Heart right ventricle (tissue), 16 donors: ENCODE measurements at regions not wholly inside any gene's neighbourhood (a gene's known extent, or its start where the extent isn't known, plus 50 kb on each side); places are given as distances from the start of the nearest gene placed in this dataset.

Experiments used
- ATAC-seq, 8 donors: fragments of 200-7000 bp; cut with Tn5 transposase; one replicate each; pipeline ENCODE4 v1.9.1; 2020; ENCODE audit warnings: mild to moderate bottlenecking in 8 of 8, moderate library complexity in 8 of 8, moderate number of reproducible peaks in 1 of 8
- DNase-seq, 2 donors: peaks; one replicate each; pipeline ENCODE4 v3.0.0-alpha.2; 2020
- H3K27ac ChIP-seq, 10 donors: fragments of 200-600 bp; sonication (generic) in 2 of 10; one replicate each; pipeline versions ENCODE4 v1.5.0 to v1.8.0; 2020 to 2022; ENCODE audit warnings: mild to moderate bottlenecking in 3 of 10
- H3K27me3 ChIP-seq, 7 donors: fragments of 200-600 bp; one replicate each; pipeline ENCODE4 v1.8.0; 2021 to 2022; ENCODE audit warnings: mild to moderate bottlenecking in 2 of 7
- H3K36me3 ChIP-seq, 9 donors: fragments of 200-600 bp; sonication (generic) in 1 of 9; one replicate each; pipeline versions ENCODE4 v1.5.0 to v1.8.0; 2020 to 2022; ENCODE audit warnings: mild to moderate bottlenecking in 2 of 9
- H3K4me1 ChIP-seq, 9 donors: fragments of 200-600 bp; sonication (generic) in 1 of 9; one replicate each; pipeline versions ENCODE4 v1.5.0 to v1.8.0; 2020 to 2022; ENCODE audit warnings: mild to moderate bottlenecking in 4 of 9
- H3K4me3 ChIP-seq, 10 donors: fragments of 200-600 bp; sonication (generic) in 2 of 10; one replicate each; pipeline versions ENCODE4 v1.5.0 to v1.8.0; 2020 to 2022; ENCODE audit warnings: mild to moderate bottlenecking in 7 of 10, moderate library complexity in 2 of 10
- H3K9me3 ChIP-seq, 11 donors: fragments of 200-600 bp in 10 of 11; sonication (generic) in 2 of 11; one replicate each; pipeline versions ENCODE4 v1.5.0 to v1.8.0; 2013 to 2022; ENCODE audit warnings: mild to moderate bottlenecking in 2 of 11, control low read depth in 1 of 11, moderate library complexity in 1 of 11
- WGBS, 2 donors: extraction: QIAGEN DNeasy Blood & Tissue Kit; methylation state at CpG; one replicate each; pipeline ENCODE4 v1.1.7; 2013; ENCODE audit warnings: inconsistent platforms in 1 of 2; 5-methylcytosine and 5-hydroxymethylcytosine counted together
- intact Hi-C, 10 donors: fragments of 100-400 bp; cut with DNase I; formaldehyde crosslinking; loops; one replicate each; pipeline versions ENCODE4 v1.11.1 to v1.14.2; 2022
- TF ChIP-seq, protein P1 (sequence below), 9 donors: fragments of 200-600 bp; sonication (generic) in 2 of 9; IDR thresholded peaks; one replicate each; pipeline versions ENCODE4 v1.5.0 to v1.8.0; 2021 to 2022; ENCODE audit warnings: antibody characterized with exemption in 9 of 9, mild to moderate bottlenecking in 5 of 9, moderate library complexity in 1 of 9
- donor health status: Arrhythmogenic right ventricular cardiomyopathy.
- donor health status: ischemic (EF 13 %, LVEDD 7.1; RV severe dilation, severe dysfunction).
- donor health status: healthy with polysubstance abuse.
- donor health status: DM: no; HTN: yes; CAD: no.
- donor health status: DM: no; HTN: no; CAD: no.
- donor health status: ischemic (EF 25% LVEDD 6.9; RV normal size, moderate dysfunction).
- donor health status: ischemic (EF 25% LVEDD 5.7; RV mildly dilated, moderate dysfunction).
- donor health status: healthy.
- donor health status: DM: yes; HTN: yes; CAD: no.
- donor health status: Ischemic cardiomyopathy.
- donor health status: ischemic (EF 35%, LVEDD 5.7; RV mildly dilated, moderate dysfunction).
- donor health status: nonischemic (EF 11% LVEDD 7.7; RV severe dilation, severe dysfunction).
- donor health status: DM: yes; HTN: yes; CAD: no.
- donor health status: PGD.
- donor health status: ischemic (EF 29% LVEDD 5.4; RV normal size, mild dysfunction).
- donor health status: nonischemic (EF 23%, LVEDD 6.1; RV moderate dilation, normal function).

DNA sequence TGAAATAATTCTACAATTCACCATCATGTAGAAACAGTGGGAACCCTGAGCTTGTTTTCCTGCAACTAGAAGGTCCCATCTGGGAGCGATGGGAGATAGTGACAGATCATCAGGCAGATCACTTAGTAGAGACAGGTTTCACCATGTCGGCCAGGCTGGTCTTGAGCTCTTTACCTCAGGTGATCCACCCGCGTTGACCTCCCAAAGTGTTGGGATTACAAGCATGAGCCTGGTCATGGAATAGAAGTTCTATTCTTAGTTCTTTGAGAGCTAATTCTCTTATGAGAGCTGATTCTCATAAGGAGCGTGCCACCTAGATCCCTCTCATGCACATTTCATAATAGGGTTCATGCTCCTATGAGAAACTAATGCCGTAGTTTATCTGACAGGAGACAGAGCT, 778.0 kb upstream of the AUTS2 start:
- peaks cover 0 to 17% (median 0%) of the 10 kb centered on the region in 7 donors for H3K27me3 ChIP-seq
- intact Hi-C loops = loop anchor here in 1 of 10 donors (5.0 kb wide), 1 partner anchor 568 kb away; no protein-coding TSS in a partner anchor
- WGBS, 2 donors = 87% methylated on average over 6 of the region's 6 CpGs
- no peaks in the 10 kb centered on the region for H3K36me3 ChIP-seq
- H3K9me3 ChIP-seq = peaks cover 0 to 22% (median 4%) of the 10 kb centered on the region in 11 donors
- no peaks in the 10 kb centered on the region for H3K4me1 ChIP-seq
- TF ChIP-seq, protein P1, sequence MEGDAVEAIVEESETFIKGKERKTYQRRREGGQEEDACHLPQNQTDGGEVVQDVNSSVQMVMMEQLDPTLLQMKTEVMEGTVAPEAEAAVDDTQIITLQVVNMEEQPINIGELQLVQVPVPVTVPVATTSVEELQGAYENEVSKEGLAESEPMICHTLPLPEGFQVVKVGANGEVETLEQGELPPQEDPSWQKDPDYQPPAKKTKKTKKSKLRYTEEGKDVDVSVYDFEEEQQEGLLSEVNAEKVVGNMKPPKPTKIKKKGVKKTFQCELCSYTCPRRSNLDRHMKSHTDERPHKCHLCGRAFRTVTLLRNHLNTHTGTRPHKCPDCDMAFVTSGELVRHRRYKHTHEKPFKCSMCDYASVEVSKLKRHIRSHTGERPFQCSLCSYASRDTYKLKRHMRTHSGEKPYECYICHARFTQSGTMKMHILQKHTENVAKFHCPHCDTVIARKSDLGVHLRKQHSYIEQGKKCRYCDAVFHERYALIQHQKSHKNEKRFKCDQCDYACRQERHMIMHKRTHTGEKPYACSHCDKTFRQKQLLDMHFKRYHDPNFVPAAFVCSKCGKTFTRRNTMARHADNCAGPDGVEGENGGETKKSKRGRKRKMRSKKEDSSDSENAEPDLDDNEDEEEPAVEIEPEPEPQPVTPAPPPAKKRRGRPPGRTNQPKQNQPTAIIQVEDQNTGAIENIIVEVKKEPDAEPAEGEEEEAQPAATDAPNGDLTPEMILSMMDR (IDR thresholded peaks at IDR 0.05) = no peak
- H3K4me3 ChIP-seq = no peak overlapping the region
- no peak for DNase-seq
- no peak overlapping the region for H3K27ac ChIP-seq
- ATAC-seq = no peak

DNA sequence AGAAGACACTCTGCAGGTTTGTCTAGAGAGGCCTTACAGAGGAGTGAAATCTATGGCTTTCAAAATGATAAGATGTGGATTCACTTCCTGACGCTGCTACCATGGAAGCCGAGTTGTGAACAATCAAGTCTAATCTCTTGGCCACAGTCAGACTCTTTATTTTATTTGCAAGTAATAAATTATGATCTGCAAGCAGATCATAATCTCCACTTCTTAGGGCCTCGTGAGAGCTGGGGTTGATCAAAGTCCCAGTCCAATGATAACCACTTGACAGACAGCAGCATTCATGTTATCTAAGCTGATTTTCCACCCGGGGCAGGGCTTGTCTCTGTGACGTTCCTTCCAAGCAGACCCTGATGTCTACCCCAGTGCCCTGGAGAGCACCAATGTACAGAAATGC, 776.4 kb upstream of the AUTS2 start:
- DNase-seq = no peak
- Histone ChIP-seq H3K4me1 (no peaks in the 10 kb centered on the region), H3K36me3 (no peaks in the 10 kb centered on the region), H3K4me3 (no peak overlapping the region), H3K9me3 (peaks cover 0 to 22% (median 4%) of the 10 kb centered on the region in 11 donors), H3K27me3 (peaks cover 0 to 16% (median 0%) of the 10 kb centered on the region in 7 donors), H3K27ac (no peak overlapping the region)
- TF ChIP-seq, protein P1 (IDR thresholded peaks at IDR 0.05) = no peak
- no peak for ATAC-seq
- 33 to 45% methylated on average over 5 of the region's 5 CpGs for WGBS, 2 donors
- intact Hi-C loops = loop anchor here in 1 of 10 donors (5.0 kb wide), 1 partner anchor 570 kb away; no protein-coding TSS in a partner anchor

DNA sequence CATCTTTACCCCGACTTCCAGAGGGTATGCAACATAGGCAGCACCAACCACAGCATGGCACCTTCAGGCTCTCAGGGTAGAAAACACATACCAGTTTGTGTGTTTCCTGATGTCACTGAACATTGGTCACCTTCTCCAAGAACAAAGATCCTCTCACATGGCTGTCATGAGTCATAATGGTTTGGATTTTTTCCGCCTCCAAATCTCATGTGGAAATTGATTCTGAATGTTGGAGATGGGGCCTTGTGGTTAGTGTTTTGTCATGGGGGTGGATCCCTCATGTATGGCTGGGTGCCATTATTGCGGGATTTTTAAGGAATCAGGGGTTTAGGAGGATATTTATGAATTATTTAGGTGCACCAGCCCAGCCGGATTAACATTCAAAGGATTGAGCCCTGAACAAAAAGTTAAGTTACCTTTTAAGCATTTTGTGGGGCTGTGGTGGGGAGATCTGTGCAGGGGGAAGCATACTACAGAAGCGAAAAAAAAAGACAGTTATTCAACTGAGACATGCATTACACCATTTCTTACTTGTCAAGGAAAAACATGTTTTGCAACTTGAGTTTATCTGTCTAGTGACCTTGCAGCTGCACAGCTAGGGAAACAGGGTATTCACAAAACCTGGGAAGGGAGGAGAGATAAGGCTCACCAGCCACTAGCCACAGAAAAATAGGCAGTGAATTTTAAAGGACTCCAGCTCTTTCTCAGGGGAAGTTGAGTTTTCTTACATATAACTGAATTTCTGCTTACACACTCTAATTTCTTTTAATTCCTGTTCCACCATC, 774.1 kb upstream of the AUTS2 start:
- intact Hi-C loops = loop anchor here in 1 of 10 donors (5.0 kb wide), 1 partner anchor 572 kb away; no protein-coding TSS in a partner anchor
- Histone ChIP-seq H3K27me3 (peaks cover 0 to 20% (median 7%) of the 10 kb centered on the region in 7 donors), H3K4me3 (no peak overlapping the region), H3K36me3 (no peaks in the 10 kb centered on the region), H3K9me3 (peaks cover 0 to 18% (median 4%) of the 10 kb centered on the region in 11 donors), H3K4me1 (no peaks in the 10 kb centered on the region), H3K27ac (no peak overlapping the region)
- TF ChIP-seq, protein P1 (IDR thresholded peaks at IDR 0.05) = no peak
- no peak for ATAC-seq
- 81 to 89% methylated on average over 5 of the region's 5 CpGs for WGBS, 2 donors
- no peak for DNase-seq

- peaks cover 0 to 25% (median 4%) of the 10 kb centered on the region in 11 donors for H3K9me3 ChIP-seq
- WGBS, 2 donors = 72 to 78% methylated on average over 11 of the region's 11 CpGs
- H3K4me3 ChIP-seq = no peak overlapping the region
- intact Hi-C loops = no loop called here
- no peaks in the 10 kb centered on the region for H3K36me3 ChIP-seq
- H3K27ac ChIP-seq = no peak overlapping the region
- TF ChIP-seq, protein P1 (IDR thresholded peaks at IDR 0.05) = no peak
- ATAC-seq (no peak), DNase-seq (no peak)
- peaks cover 0 to 14% (median 0%) of the 10 kb centered on the region in 7 donors for H3K27me3 ChIP-seq
- peaks cover 0 to 3% (median 0%) of the 10 kb centered on the region in 9 donors for H3K4me1 ChIP-seq
Observed at GRCh38 chr7:68828575-68828974, 769.7 kb upstream of the AUTS2 start.
